ENCODE measurements at regions not wholly inside any gene's neighbourhood (a gene's known extent, or its start where the extent isn't known, plus 50 kb on each side); places are given as distances from the start of the nearest gene placed in this dataset.
"Not testable (repeated sequence)": the region's sequence is repeated elsewhere in the genome, so short reads cannot be mapped to it uniquely, and the experiment has no call there.

DNA sequence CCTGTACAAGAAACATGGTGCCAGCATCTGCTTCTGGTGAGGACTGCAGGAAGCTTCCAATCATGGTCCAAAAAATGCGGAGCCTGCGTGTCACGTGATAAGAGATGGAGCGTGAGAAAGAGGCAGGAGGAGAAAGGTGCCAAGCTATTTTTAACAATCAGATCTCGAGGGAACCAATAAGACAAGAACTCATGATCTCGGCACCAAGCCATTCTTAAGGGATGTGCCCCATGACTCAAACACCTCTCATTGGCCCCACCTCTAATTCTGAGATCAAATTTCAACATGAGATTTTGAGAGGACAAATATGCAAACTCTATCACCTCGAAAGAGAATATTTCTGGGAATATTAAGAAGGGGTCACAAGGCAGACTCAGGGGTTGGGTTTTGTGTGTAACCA lies 107.2 kb downstream of the PYDC2 start:
- Histone ChIP-seq H3K27ac (no peak overlapping the region), H3K79me2 (ENCODE audit: insufficient read depth, low read depth) (no peaks in the 10 kb centered on the region), H3K4me1 (ENCODE audit: low read depth, poor library complexity, severe bottlenecking) (no peaks in the 10 kb centered on the region), H3K36me3 (ENCODE audit: insufficient read depth) (no peaks in the 10 kb centered on the region), H3K9ac (no peak overlapping the region), H3K4me3 (IDR thresholded peaks at IDR 0.05; ENCODE audit: insufficient read depth, low read depth, low read length) (no peak overlapping the region), H3K27me3 (ENCODE audit: insufficient read depth, low read depth) (no peaks in the 10 kb centered on the region), H4K20me1 (ENCODE audit: insufficient read depth) (no peaks in the 10 kb centered on the region), H2AFZ (ENCODE audit: low read depth) (no peak overlapping the region), H3K4me2 (no peak overlapping the region)
- TF ChIP-seq, protein P1, sequence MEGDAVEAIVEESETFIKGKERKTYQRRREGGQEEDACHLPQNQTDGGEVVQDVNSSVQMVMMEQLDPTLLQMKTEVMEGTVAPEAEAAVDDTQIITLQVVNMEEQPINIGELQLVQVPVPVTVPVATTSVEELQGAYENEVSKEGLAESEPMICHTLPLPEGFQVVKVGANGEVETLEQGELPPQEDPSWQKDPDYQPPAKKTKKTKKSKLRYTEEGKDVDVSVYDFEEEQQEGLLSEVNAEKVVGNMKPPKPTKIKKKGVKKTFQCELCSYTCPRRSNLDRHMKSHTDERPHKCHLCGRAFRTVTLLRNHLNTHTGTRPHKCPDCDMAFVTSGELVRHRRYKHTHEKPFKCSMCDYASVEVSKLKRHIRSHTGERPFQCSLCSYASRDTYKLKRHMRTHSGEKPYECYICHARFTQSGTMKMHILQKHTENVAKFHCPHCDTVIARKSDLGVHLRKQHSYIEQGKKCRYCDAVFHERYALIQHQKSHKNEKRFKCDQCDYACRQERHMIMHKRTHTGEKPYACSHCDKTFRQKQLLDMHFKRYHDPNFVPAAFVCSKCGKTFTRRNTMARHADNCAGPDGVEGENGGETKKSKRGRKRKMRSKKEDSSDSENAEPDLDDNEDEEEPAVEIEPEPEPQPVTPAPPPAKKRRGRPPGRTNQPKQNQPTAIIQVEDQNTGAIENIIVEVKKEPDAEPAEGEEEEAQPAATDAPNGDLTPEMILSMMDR (conservative IDR thresholded peaks at IDR 0.05; ENCODE audit: low read depth, low read length): no peak

DNA sequence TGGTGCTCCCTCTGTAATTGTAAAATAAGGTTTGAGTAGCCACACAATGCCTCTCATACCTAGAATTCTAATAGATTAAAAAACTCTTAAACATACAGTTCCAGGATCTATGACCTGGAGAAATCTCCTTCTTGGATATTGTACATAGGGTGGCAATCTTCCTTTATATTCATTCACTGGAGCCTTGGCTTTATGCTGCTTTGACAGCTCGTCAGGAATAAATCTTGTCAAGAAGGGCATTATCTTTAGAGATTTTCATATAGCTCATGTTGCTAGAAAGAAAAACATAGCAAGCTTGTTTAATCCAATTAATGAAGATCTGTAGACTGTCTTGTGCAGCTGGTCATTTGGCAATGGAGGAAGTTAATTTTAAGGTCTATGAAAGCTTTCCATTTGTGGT lies 131.1 kb downstream of the PYDC2 start:
- Histone ChIP-seq H3K36me3 (ENCODE audit: insufficient read depth) (no peaks in the 10 kb centered on the region), H3K4me3 (IDR thresholded peaks at IDR 0.05; ENCODE audit: insufficient read depth, low read depth, low read length) (no peak overlapping the region), H3K9ac (no peak overlapping the region), H3K79me2 (ENCODE audit: insufficient read depth, low read depth) (no peaks in the 10 kb centered on the region), H3K4me2 (no peak overlapping the region), H2AFZ (ENCODE audit: low read depth) (no peak overlapping the region), H4K20me1 (ENCODE audit: insufficient read depth) (no peaks in the 10 kb centered on the region), H3K27me3 (ENCODE audit: insufficient read depth, low read depth) (no peaks in the 10 kb centered on the region), H3K27ac (no peak overlapping the region), H3K4me1 (ENCODE audit: low read depth, poor library complexity, severe bottlenecking) (no peaks in the 10 kb centered on the region)
- TF ChIP-seq, protein P1 (conservative IDR thresholded peaks at IDR 0.05; ENCODE audit: low read depth, low read length): no peak

DNA sequence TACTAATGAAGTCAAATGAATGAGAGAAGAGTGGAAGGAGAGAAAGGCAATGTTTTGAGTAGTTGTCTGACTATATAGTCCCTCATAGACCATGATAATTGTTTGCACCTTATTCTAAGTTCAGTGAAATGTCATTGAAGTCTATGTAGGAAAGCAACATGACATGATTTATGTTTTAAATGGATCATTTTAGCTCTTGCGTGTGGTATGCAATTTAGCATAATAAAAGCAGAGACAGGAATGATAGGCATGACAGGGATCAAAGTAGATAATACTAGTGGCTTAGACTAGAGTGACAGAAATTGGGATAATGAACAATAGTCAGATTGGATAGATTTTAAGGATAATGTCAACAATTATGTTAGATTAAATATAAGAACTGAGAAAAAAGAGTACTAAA lies 132.5 kb downstream of the PYDC2 start:
- no peaks in the 10 kb centered on the region for H3K36me3 ChIP-seq (ENCODE audit: insufficient read depth)

GRCh38 chr3:191615511-191615910 lies 154.5 kb downstream of the PYDC2 start:
- H3K4me1 ChIP-seq (ENCODE audit: low read depth, poor library complexity, severe bottlenecking); H2AFZ ChIP-seq (ENCODE audit: low read depth); H3K4me2 ChIP-seq; H3K36me3 ChIP-seq (ENCODE audit: insufficient read depth); H3K27me3 ChIP-seq (ENCODE audit: insufficient read depth, low read depth); H3K9ac ChIP-seq; H4K20me1 ChIP-seq (ENCODE audit: insufficient read depth); H3K4me3 ChIP-seq (IDR thresholded peaks at IDR 0.05; ENCODE audit: insufficient read depth, low read depth, low read length); H3K27ac ChIP-seq; H3K79me2 ChIP-seq (ENCODE audit: insufficient read depth, low read depth): not testable (repeated sequence)

More for the DNA sequence above, 132.5 kb downstream of the PYDC2 start:
- TF ChIP-seq, protein P1 (conservative IDR thresholded peaks at IDR 0.05; ENCODE audit: low read depth, low read length): no peak
- no peak overlapping the region for H3K4me3 ChIP-seq (IDR thresholded peaks at IDR 0.05; ENCODE audit: insufficient read depth, low read depth, low read length)
- no peak overlapping the region for H2AFZ ChIP-seq (ENCODE audit: low read depth)
- H3K27ac ChIP-seq: no peak overlapping the region
- no peak overlapping the region for H3K4me2 ChIP-seq
- H3K4me1 ChIP-seq (ENCODE audit: low read depth, poor library complexity, severe bottlenecking): no peaks in the 10 kb centered on the region
- H3K27me3 ChIP-seq (ENCODE audit: insufficient read depth, low read depth): no peaks in the 10 kb centered on the region
- H4K20me1 ChIP-seq (ENCODE audit: insufficient read depth): no peaks in the 10 kb centered on the region
- no peaks in the 10 kb centered on the region for H3K79me2 ChIP-seq (ENCODE audit: insufficient read depth, low read depth)
- H3K9ac ChIP-seq: no peak overlapping the region

- Histone ChIP-seq H3K27ac (no peak overlapping the region), H3K9ac (no peak overlapping the region), H3K4me1 (ENCODE audit: low read depth, poor library complexity, severe bottlenecking) (no peaks in the 10 kb centered on the region), H3K79me2 (ENCODE audit: insufficient read depth, low read depth) (no peaks in the 10 kb centered on the region), H3K27me3 (ENCODE audit: insufficient read depth, low read depth) (no peaks in the 10 kb centered on the region), H3K36me3 (ENCODE audit: insufficient read depth) (no peaks in the 10 kb centered on the region), H4K20me1 (ENCODE audit: insufficient read depth) (no peaks in the 10 kb centered on the region), H3K4me3 (IDR thresholded peaks at IDR 0.05; ENCODE audit: insufficient read depth, low read depth, low read length) (no peak overlapping the region), H2AFZ (ENCODE audit: low read depth) (no peak overlapping the region), H3K4me2 (no peak overlapping the region)
- TF ChIP-seq, protein P1 (conservative IDR thresholded peaks at IDR 0.05; ENCODE audit: low read depth, low read length): no peak
These were observed 163.3 kb downstream of the PYDC2 start for GRCh38 chr3:191624299-191624698.
